ENCODE measurements at regions not wholly inside any gene's neighbourhood (a gene's known extent, or its start where the extent isn't known, plus 50 kb on each side); places are given as distances from the start of the nearest gene placed in this dataset.
A peak's percentile ranks its signal among the peaks of the same experiment; 100 is the strongest.
"Not testable (repeated sequence)": the region's sequence is repeated elsewhere in the genome, so short reads cannot be mapped to it uniquely, and the experiment has no call there.

DNA sequence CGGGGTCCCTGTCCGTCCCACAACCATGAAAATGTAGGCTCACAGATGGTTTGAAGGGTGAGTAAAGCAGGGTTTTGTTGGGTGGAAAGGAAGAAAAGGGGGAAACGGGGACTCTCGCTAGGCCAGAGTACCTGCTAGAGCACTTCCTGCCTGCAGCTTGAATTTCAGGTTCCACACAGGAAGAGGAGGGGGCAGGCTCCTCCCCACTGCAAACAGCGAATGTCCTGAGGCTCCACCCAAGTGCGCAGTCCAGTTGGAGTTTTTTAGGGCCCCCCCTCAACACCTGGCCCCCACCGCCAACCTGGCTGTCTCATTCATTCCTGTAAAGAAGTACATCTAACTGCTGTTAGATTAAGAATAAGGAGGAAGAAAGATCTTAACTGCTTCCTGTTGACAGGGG lies 414.7 kb downstream of the SH2D4B start:
- no peak for DNase-seq

DNA sequence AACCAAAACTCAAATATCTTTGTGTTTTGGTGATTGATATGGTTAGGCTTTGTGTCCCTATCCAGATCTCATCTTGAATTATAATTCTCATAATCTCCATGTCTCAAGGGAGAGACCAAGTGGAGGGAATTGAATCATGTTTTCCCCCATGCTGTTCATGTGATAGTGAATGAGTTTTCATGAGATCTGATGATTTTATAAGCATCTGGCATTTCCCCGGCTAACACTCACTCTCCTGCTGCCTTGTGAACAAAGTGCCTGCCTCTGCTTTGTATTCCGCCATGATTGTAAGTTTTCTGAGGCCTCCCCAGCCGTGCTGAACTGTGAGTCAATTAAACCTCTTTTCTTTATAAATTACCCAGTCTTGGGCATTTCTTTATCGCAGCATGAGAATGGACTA lies 419.5 kb downstream of the SH2D4B start:
- DNase-seq = no peak

DNA sequence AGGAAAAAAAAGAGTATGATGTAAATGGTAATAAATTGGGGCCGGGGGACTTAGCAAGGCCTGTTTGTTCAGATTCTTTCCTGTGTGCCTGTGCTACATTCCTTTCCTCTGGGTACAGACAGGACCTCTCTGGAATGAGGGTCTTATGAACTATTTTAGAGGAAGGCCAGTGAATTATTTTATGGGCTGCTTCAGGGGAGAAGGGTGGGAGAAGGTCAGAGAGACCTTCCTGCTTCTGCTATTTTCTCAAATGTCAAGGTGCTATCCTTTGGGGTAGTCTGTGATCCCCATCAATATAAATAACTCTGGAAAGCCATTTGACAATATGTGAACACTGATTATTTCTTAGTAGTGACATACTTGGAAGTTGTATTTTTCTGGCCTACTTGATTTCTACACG lies 426.5 kb downstream of the SH2D4B start:
- no peak for DNase-seq

DNA sequence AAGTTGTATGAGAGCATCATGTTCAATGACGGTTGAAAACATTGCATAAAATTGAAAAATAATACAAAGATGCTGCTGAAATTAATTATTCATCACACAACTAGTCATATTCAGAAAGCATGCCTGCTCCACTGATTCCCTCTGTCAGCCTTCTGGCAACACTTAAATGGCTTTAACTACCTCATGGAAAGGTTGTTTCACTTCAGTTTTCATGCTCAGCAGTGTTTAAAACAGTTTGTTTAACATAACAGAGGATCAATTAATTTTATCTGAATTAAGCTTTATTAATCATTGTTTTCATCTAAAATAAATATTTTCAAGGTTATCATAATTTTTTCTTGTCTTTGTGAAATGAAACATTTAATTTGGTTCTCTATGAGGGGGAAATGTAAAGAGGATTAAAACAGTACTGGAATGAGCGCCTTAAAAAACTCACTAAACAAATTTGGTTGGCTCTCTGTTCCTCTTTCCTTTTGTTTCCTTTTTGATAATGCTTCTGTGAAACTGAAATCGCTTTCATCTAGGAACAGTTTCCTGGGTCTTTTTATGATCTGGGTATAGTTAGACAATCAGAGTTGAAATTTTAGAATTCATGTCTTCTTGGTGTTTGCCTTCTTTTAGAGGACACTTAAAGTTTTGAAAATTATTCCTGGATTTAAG lies 427.4 kb downstream of the SH2D4B start:
- no peak for DNase-seq

DNA sequence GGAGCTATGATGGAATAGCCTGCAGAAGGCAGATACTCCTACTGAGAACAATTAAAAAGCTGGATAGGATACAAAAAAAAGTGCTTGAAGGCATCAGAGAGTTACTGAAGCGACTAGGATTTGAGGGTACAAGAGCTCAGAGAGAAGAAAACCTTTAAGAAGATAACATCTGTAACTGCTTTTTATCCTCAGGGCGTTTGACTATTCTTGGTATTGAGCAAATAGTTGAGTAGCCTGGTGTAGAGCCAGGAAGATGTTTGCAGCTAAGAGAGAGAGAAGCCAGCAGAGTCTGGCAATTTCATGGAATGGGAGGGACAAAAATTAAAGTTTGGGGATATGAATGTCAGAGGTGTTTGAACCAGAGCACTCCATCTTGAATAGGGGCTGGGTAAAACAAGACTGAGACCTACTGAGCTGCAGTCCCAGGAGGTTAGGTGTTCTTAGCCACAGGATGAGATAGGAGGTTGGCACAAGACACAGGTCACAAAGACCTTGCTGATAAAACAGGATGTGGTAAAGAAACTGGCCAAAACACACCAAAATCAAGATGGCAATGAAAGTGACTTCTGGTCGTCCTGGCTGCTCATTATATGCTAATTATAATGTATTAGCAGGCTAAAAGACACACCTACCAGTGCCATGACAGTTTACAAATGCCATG lies 428.8 kb downstream of the SH2D4B start:
- no peak for DNase-seq

DNA sequence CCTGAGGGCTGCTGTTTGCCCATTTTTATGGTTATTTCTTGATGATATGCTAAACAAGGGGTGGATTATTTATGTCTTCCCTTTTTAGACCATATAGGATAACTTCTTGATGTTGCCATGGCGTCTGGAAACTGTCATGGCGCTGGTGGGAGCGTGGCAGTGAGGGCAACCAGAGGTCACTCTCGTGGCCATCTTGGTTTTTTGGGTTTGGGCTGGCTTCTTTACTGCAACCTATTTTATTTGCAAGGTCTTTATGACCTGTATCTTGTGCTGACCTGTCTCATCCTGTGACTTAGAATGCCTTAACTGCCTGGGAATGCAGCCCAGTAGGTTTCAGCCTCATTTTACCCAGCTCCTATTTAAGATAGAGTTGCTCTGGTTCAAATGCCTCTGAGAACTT lies 429.7 kb downstream of the SH2D4B start:
- not testable (repeated sequence) for DNase-seq

DNA sequence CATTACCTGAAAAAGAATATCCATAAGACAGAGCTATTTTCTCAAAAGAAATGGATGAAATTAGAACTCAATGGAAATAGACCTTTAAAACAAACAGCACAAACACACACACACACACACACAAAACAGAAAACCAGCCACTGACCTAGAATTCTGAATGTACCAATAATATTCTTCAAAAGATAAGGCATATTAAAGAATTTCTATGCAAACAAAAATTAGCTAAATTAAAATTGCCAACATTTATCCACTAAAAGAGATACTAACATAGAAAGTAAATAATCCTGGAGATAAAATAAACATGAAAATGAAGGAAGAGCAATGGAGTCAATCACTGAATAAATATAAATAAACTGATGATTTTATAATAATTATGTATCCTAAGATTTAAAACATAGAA lies 431.2 kb downstream of the SH2D4B start:
- no peak for DNase-seq

DNA sequence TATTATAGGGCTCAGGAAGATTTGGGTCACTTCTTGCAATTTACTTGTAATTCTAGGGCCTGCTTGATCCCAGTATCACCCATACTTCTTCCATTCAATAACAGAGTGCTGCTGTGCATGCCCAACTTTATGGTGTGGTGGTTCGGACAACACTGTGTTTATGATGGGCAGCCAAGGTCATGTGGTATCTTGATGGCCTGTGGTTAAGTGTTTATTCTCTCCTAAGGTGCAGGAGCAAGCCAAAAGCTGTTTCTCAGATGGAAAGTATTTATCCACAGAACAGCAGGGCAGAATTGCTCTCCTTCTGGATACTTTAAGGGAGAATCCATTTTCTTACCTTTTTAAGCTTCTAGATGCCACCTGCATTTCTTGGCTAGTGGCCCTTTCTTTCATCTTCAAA lies 433.8 kb downstream of the SH2D4B start:
- no peak for DNase-seq

DNA sequence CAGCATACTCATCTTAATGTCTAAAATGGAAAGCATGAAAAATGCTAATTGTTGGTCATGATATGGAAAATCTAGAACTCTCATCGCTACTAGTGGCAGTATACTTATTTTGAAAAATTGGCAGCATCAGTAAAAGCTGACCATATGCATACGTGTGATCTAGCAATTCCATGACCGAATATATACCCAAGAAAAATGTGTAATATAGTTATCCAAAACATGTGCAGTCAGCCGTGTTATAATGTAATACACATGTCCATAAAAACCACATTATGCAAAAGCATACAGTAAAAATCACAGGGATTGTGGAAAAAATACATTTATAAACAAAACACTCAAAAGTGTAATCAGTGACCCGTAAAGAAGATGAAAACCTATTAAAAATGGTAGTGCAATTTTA lies 439.0 kb downstream of the SH2D4B start:
- no peak for DNase-seq

DNA sequence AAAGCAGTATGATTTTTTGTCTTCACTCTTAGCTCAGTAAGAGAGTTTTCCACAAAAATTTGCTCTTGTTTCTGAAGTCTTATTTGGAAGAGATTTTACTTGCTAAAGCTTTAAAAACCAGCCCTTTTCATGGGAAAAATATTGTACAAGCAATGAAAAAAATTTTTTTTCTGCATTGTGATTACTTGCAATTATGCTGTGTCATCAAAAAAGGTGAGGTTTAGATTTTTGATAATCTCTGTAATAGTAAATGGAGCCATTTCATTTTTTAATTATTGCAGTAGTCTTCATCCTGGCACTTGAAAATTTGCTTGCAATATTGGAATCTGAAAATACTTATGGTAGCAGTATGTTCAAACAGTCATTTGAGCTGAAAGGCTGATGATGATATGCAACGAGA lies 447.4 kb downstream of the SH2D4B start:
- no peak for DNase-seq

DNA sequence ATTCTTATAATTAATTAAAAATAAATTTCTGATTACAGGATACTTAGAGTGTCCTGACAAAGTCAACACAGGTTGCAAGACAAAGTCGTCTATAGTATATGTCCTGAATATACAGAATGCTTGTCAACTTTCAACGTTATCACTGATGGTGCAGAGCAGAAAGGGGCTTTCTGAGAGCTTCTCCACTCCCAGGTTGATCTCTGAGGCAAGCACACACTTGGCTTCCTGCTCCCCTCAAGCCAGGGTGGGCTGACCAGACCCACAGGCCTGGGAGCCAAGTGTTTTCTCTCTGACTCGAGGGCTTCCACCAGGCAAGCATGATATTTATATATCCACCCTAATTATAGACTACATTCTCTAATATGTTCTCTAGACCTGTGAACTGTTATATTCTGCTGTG lies 448.9 kb downstream of the SH2D4B start:
- DNase-seq = no peak

DNA sequence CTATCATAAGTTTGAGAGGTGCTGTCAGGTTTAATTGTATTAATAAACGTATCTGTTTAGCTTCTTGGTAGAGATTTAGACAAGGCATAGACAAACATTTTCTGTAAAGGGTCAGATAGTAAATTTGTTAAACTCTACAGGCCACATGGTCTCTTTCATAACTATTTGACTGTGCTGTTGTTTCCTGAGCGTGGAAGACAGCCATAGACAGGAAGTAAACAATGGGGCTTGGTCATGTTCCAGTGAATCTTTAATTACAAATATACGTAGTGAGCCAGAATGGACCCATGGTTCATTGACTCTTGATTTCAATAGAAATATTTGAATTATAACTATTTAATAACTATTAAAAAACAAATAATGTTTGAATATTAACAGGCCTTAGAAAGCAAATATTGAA lies 451.1 kb downstream of the SH2D4B start:
- DNase-seq = no peak

DNA sequence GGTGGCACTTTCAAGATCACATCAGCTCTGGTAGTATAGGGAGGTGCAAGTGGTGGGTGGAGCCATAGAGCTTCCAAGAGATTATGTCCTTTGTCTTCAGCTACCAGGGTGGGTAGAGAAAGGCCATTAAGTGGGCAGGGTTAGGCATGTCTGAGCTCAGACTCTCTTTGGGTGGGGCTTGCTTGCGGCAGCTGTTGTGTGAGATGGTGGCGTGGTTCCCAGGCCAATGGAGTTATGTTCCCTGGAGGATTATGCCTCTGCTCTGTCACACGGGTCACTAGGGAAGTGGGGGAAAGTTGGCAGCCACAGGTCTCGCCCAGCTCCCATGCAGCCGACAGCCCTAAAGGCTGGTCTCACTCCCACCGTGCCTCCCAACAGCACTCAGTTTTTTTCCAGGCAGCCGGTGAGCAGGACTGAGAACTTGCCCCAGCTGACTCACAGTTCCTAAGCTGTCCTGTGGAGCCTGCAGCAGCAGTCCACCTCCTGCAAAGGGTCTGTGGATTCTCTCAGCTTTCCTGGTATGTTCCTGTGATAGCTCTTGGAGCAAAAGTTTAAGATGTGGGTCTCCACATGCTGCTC lies 459.0 kb downstream of the SH2D4B start:
- DNase-seq = no peak

DNA sequence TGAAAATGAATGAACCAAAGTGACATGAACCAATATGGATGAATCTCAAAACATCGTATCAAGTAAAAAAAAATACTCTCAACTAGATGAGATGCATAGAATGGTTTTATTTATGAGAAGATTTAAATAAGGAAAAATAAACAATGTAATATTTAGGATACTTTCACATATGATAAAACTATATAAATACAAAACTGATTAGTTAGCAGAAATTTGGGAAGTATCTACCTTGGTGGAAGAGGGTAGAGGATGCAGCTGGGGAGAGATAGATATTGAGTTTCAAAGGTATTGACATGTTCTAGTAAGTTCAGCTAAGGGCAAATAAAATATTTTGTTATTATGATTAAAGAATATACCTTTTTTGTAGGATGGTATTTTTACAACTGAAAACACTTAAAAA lies 463.1 kb downstream of the SH2D4B start:
- DNase-seq = no peak

DNA sequence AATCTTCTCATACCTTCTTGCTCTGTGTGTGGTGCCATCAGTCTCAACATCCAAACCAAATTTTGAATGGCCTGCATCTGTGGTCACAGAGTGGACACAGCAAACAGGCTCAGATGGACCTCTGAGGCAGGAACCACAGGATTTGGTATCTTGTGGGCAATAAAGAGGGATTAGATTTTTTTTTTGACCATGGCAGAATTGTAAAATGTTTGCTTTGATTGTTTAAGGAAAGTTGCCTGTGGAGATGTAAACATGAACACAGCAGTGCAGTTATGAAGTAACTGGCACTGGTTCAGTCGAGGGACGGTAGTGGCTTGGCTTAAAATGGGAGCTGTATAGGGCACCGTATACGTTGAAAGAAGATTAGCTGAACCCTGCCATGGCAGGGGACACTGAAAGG lies 464.7 kb downstream of the SH2D4B start:
- no peak for DNase-seq

DNA sequence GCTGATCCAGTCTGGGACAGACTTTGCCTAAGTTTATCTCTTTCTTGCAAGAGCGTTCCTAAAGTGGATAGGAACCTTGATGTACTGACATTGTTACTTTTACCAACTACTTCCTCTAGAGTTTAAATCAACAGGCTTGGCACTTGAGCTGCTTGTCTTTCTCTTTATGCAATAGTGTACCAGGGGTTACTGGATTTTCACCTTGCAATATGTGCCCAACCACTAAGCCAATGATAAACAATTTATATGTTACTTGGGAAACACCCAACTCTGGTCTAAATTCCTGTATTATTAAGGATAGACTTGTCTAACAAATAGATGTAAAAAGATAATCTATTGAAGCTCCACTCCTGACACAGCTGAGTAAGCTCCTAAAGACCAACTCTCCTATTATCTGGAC lies 470.2 kb downstream of the SH2D4B start:
- DNase-seq = no peak

DNA sequence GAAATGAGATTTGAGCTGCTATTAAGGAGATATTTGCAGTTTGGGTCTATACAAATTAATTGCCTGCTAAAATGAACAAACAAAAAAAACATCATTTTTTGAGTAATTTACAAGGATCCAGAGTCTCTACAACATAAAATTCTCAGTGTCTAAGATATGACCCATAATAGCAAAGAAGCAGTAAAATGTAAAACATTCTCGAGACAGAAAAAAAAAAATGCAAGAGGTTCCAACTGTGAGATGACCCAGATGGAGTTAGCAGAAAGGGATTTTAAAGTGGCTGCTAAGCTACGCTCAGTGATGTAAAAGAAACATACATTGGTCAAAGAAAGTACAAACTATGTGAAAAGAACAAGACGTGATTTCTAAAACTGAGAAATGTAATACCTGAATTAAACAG lies 471.0 kb downstream of the SH2D4B start:
- no peak for DNase-seq

DNA sequence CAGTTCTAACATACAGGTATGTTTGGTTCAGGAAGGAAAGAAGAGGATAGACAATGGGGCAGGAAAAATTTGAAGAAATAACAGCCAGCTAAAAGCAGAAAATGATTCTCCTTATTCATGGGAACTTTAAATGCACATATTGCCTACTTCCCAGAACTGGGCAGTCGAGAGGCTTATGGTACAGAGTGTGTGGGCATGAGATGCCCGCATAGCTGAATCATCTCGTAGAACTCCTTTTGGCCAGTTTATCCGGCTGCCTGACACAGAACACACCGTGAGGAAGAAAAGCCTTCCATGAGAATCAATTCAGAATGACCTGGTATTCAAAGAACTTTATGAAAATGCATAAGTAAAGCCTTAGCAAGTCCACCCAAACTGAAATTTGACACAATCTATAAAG lies 471.6 kb downstream of the SH2D4B start:
- no peak for DNase-seq

DNA sequence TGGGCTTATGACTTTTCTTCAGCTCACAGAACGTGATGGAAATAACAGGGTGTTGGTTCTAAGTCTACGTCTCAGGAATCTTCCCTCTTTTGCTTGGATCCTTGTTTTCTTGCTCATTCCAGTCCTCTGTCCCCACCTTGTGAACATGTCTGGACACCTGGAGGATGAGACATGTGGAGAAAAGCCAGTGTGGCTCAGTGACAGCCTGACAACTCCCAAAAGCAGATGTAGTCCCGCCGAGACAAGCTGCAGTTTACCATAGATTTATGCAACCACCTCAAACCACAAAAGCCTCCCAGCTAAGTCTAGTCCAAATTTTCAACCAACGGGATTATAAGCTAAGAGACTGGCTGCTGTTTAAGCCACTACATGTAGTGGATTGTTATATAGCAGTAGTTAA lies 476.1 kb downstream of the SH2D4B start:
- DNase-seq = no peak

DNA sequence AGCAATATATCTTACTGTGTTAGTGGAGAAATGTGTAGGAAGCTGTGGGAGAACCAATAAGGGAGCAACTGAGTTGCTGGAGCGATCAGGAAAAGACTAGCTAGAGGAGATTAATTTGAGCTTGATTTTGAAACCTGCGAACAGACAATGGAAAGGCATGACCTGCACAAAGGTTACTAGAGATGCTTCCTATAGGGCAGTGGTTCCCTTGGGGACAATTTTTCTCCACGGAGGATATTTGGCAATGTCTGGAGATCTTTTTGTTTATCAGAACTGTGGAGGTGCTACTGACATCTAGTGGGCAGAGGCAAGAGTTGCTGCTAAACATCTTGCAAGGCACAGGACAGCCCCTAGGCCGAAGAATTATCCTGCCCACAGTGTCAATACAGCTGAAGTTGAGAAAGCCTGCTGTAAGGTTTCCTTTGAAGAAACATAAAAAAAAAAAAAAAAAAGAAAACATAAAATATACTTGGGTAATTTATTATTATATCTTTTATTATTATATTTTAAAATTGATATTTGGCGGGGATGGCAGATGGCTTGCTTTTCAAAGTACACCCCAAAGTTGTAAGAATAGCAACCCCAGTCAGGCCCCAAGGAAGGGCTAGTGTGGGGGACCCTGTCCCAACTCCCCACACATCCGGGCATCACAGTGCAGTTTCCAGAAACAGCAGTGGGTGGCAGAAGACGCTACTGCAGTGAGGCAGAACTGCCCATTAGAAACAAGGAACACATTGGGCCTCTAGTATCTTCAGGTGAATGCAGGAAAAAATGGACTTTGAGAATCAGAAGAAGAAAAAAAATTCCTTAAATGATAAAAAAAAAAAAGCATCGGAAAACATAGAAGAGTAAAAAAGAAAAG lies 481.6 kb downstream of the SH2D4B start:
- peak; percentile 5 for DNase-seq

DNA sequence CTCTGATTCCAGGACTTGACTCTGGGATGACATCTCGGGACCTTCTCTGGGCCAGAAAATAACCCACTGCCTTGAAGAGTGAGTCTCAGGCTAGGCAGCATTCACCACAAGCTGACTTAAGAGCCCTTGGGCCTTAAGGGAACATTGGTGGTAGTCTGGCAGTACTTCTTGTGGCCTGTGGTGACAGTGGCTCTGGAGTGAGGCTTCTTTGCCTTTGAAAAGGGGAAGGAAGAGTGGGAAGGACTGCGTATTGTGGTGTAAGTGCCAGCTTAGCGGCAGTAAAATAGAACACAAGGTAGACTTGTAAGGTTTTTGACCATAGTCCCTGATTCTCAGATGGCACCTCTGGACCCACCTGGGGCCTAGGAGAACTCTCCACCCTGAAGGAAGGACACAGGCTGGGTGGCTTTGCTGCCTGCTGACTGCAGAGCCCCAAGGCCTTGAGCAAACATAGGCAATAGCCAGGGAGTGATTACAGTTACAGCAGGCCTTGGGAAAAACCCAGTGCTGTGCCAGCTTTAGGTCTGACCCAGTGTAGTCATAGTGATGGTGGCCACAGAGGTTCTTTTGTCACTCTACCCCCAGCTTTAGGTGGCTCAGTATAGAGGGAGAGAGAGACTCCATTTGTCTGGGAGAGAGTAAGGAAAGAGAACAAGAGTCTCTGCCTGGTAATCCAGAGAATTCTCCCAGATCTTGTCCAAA lies 483.9 kb downstream of the SH2D4B start:
- DNase-seq = no peak

DNA sequence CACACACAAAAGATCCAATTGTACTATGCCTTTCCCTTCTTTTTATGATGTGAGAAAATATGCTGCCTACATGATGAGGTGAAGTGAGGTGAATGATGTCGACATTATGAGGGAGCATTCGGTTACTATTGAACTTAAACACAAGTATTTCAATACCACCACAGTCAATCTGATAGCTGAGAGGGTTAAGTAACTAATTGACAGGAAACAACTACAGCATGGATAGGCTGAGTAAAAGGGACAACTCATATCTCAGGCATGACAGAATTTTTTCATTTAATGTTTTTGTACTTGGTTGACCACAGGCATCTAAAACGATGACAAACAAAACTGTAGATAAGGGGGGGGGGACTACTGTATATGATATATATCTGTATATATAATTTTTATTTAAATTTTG lies 488.9 kb downstream of the SH2D4B start:
- no peak for DNase-seq

DNA sequence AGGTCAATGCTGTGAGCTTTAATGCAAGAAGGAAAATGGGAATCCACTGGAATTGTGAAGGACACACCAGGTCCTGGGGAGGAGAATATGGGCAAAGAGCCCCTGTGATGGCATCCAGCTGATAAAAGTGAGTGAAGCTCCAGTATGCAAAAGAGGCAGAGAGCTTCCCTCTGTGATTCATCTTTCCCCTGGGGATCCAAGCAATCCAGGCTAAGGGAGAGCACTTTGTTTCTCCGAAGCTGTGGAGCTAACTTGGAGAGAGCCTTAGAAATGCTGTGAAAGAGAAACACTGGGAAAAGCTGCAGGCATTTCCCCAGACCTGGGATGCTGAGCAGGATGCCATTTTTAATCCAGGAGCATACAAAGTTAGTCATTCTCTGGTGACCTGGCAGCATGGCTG lies 489.5 kb downstream of the SH2D4B start:
- DNase-seq = no peak
